Left kidney (tissue), 1 donor: ENCODE measurements at regions not wholly inside any gene's neighbourhood (a gene's known extent, or its start where the extent isn't known, plus 50 kb on each side); places are given as distances from the start of the nearest gene placed in this dataset.
"Not testable (repeated sequence)": the region's sequence is repeated elsewhere in the genome, so short reads cannot be mapped to it uniquely, and the experiment has no call there.

ENCODE experiments used
- DNase-seq: peaks from one replicate; pipeline ENCODE4 v3.0.0-alpha.2; 2013

- no peak for DNase-seq
Observed at GRCh38 chr9:33739398-33739797, 56.0 kb upstream of the PRSS3 start.

GRCh38 chr9:33740075-33740474 is 55.3 kb upstream of the PRSS3 start:
- DNase-seq, result no peak

GRCh38 chr9:33740958-33741357 is 54.4 kb upstream of the PRSS3 start:
- DNase-seq, result not testable (repeated sequence)

GRCh38 chr9:33742051-33742450 is 53.3 kb upstream of the PRSS3 start:
- DNase-seq, result no peak

- no peak for DNase-seq
Observed at GRCh38 chr9:33742519-33742918, 52.8 kb upstream of the PRSS3 start.
